Fibroblast of lung (primary cell): ENCODE measurements at regions not wholly inside any gene's neighbourhood (a gene's known extent, or its start where the extent isn't known, plus 50 kb on each side); places are given as distances from the start of the nearest gene placed in this dataset.

Experiments used
- CTCF ChIP-seq, 2 donors: IDR thresholded peaks in 1 of 2; conservative IDR thresholded peaks in 1 of 2; 1 replicate in 1 of 2; 2 replicates in 1 of 2; pipeline ENCODE4 v1.5.1; 2011 to 2012; ENCODE audit warnings: low read length in 2 of 2, control low read depth in 1 of 2, inconsistent platforms in 1 of 2, low read depth in 1 of 2, mild to moderate bottlenecking in 1 of 2
- EZH2 ChIP-seq: IDR thresholded peaks from 2 replicates; pipeline ENCODE4 v1.5.1; 2012; ENCODE audit warnings: low read length, control low read depth, mild to moderate bottlenecking; ENCODE audit errors: missing control alignments

DNA sequence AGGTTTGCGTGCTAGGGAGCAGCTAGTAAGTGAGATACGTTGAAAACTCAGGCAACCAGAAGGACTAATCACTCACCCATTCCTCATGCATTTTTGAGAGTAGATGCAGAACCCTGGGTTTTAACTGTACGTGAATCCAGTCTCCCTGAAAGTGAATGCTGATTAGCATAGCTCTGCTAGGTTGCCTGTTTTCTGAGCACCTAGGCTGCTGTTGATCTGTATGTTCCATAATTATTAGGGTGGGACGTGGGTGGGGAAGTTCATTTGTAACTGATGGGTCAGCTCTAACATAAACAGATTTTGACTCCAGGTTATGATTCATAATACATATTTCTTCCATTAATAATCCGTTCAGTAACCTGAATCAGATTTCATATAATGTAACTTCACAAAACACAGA lies 379.0 kb upstream of the FANCL start:
- no peak for TF ChIP-seq CTCF (conservative IDR thresholded peaks at IDR 0.05 in 1 of 2, IDR thresholded peaks at IDR 0.05 in 1 of 2; ENCODE audit: low read depth in 1 of 2, low read length in 2 of 2)
- no peak for TF ChIP-seq EZH2
